ENCODE measurements at regions not wholly inside any gene's neighbourhood (a gene's known extent, or its start where the extent isn't known, plus 50 kb on each side); places are given as distances from the start of the nearest gene placed in this dataset.

- Mint-ChIP-seq H3K9me3 (no peaks in the 10 kb centered on the region), H3K36me3 (ENCODE audit: insufficient read depth in 1 of 3, low read depth in 3 of 3) (no peaks in the 10 kb centered on the region), H3K4me3 (no peak overlapping the region), H3K27ac (no peak overlapping the region), H3K4me1 (peaks cover 2 to 3% of the 10 kb centered on the region in 2 experiments; a peak in 3 of 4 replicates), H3K27me3 (ENCODE audit: low read depth) (peaks cover 6% of the 10 kb centered on the region)
- no peak overlapping the region for H3K27ac ChIP-seq (ENCODE audit: insufficient read length, low read depth, low read length)
- H3K4me1 ChIP-seq (ENCODE audit: insufficient read depth, low read length) = no peaks in the 10 kb centered on the region; the same call in 1 of the 2 replicates
- no peak overlapping the region for H3K4me2 ChIP-seq (ENCODE audit: insufficient read depth, insufficient read length, low read length)
- H2BK20ac ChIP-seq (ENCODE audit: low read depth, low read length, poor library complexity, severe bottlenecking) = no peak overlapping the region
- no peak overlapping the region for H2BK12ac ChIP-seq (ENCODE audit: insufficient read length, low read depth, low read length)
- no peak overlapping the region for H2AK5ac ChIP-seq (ENCODE audit: insufficient read length, low read length)
- no peak for DNase-seq
- no peak overlapping the region for H3K56ac ChIP-seq (ENCODE audit: insufficient read length, low read depth, low read length)
- no peak overlapping the region for H3K14ac ChIP-seq (ENCODE audit: insufficient read depth, low read length)
- no peak overlapping the region for H3K9ac ChIP-seq (ENCODE audit: extremely low read depth, insufficient read length, low read length)
- no peak overlapping the region for H2BK15ac ChIP-seq (ENCODE audit: low read depth, low read length)
- H3K79me1 ChIP-seq (ENCODE audit: insufficient read depth, low read depth, low read length, poor library complexity, severe bottlenecking) = no peaks in the 10 kb centered on the region
- H4K8ac ChIP-seq (replicated peaks; ENCODE audit: insufficient read length, low read depth, low read length) = no peak overlapping the region
- no peaks in the 10 kb centered on the region for H3K27me3 ChIP-seq (ENCODE audit: insufficient read depth, low read length)
- no peaks in the 10 kb centered on the region for H4K20me1 ChIP-seq (ENCODE audit: control insufficient read depth, insufficient read depth, insufficient read length)
- no peak for TF ChIP-seq CTCF (conservative IDR thresholded peaks at IDR 0.05)
- H4K91ac ChIP-seq (ENCODE audit: insufficient read length, low read depth, low read length) = no peak overlapping the region
- no peak overlapping the region for H3T11ph ChIP-seq (ENCODE audit: low read length)
- H4K5ac ChIP-seq (ENCODE audit: insufficient read length, low read depth, low read length) = no peak overlapping the region
- H3K79me2 ChIP-seq (ENCODE audit: insufficient read depth, low read length) = no peaks in the 10 kb centered on the region
- no peak overlapping the region for H3K23ac ChIP-seq (ENCODE audit: insufficient read length, low read depth, low read length)
- no peak overlapping the region for H3K4ac ChIP-seq (ENCODE audit: low read depth, low read length)
- H2AFZ ChIP-seq (ENCODE audit: low read length) = no peak overlapping the region
- no peak overlapping the region for H2BK120ac ChIP-seq (ENCODE audit: low read depth, low read length, poor library complexity, severe bottlenecking)
- H3K9me3 ChIP-seq (ENCODE audit: control insufficient read depth, low read depth, low read length) = no peaks in the 10 kb centered on the region
- no peaks in the 10 kb centered on the region for H3K23me2 ChIP-seq (ENCODE audit: insufficient read length, low read depth, low read length, poor library complexity, severe bottlenecking)
- H3K18ac ChIP-seq (ENCODE audit: insufficient read length, low read depth, low read length) = no peak overlapping the region
- H2BK5ac ChIP-seq (ENCODE audit: insufficient read length, low read length) = no peak overlapping the region
Measured at GRCh38 chr6:132142768-132143167, 191.6 kb upstream of the CCN2 start.
